Hematopoietic multipotent progenitor cell treated with erythropoietin and hydrocortisone succinate and interleukin-3 and kit ligand, for 8 days (in vitro differentiated cells): ENCODE measurements at regions not wholly inside any gene's neighbourhood (a gene's known extent, or its start where the extent isn't known, plus 50 kb on each side); places are given as distances from the start of the nearest gene placed in this dataset.
"Not testable (repeated sequence)": the region's sequence is repeated elsewhere in the genome, so short reads cannot be mapped to it uniquely, and the experiment has no call there.

Experiments
- DNase-seq: peaks from one replicate; pipeline ENCODE4 v3.0.0-alpha.2; 2015

GRCh38 chr5:82466986-82467561 lies 188.9 kb upstream of the RPS23 start:
- DNase-seq: no peak

GRCh38 chr5:82465235-82465634 lies 187.1 kb upstream of the RPS23 start:
- DNase-seq: no peak

GRCh38 chr5:82459626-82460025 lies 181.5 kb upstream of the RPS23 start:
- no peak for DNase-seq

DNA sequence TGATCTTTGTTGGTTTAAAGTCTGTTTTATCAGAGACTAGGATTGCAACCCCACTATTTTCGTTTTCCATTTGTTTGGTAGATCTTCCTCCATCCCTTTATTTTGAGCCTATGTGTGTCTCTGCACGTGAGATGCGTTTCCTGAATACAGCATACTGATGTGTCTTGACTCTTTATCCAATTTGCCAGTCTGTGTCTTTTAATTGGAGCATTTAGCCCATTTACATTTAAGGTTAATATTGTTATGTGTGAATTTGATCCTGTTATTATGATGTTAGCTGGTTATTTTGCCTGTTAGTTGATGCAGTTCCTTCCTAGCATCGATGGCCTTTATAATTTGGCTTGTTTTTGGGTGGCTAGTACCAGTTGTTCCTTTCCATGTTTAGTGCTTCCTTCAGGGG lies 177.2 kb upstream of the RPS23 start:
- not testable (repeated sequence) for DNase-seq

DNA sequence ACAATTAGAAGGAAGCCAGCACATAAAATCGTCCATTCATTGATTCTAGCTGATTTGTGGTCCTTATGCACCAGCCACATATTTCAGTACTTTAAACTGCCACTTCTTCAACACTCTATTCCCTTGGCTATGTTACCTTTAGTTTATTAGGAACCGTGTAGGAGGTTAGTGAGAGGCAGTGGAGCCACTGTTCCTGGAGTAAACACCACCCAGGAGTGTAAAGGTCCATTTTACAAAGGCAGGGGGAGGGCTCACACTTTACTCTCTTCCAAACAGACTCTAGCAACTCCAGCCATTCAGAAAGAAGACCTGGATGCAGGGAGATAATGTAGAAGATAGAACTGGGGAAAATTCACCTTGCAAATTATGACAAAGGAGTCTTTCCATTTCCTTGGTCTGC lies 170.2 kb upstream of the RPS23 start:
- no peak for DNase-seq

DNA sequence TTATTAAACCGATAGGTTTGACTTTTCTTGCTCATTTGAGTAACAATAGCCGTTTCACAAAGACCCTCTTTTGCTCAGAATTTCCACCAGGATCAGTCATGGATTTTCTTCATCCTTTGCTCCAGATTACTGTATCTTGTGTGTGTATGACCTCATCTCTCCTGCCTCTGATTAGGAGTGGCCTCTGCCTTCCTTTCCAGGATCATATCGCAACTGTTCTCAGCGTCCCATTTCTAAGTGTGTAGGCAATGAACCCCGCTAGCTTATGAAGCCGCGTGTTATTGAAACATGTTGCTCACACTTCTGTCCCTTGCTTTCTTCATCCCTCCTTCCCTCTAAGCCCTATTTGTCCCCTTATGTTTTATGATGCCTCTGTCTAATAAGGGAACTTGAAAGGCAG lies 169.8 kb upstream of the RPS23 start:
- DNase-seq: no peak

GRCh38 chr5:82446809-82447208 lies 168.7 kb upstream of the RPS23 start:
- no peak for DNase-seq

DNA sequence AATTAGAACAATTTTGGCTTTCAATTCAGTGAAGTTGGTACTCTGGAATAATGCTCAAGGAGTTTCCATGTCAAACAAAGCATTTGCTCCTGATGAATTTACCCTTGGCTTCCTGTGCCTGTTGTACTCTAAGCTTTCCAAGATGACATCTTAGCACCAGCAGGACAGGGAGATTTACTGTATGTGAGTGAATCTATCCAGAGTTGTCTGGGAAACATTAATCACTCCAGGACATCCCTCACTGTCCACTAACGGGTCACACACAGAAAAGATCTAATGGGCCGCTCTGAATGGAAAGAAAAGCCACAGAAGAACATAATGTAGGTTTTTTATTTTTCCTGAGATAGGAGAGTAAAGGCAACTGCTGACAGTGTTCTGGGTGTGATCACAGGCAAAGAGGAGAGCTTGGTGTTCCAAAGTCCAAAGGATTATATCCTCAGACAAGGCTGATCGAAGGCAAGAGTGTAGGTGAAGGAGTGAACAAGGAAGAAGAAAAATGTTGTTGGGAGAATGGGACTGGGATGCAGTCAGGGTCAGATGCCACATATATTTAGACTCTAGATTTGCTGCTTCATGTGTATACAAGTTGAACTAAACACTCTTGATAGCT lies 167.7 kb upstream of the RPS23 start:
- DNase-seq: no peak

GRCh38 chr5:82439750-82440445 lies 161.7 kb upstream of the RPS23 start:
- DNase-seq: no peak

- DNase-seq: not testable (repeated sequence)
These were observed 159.4 kb upstream of the RPS23 start for GRCh38 chr5:82437565-82437964.

GRCh38 chr5:82436291-82436690 lies 158.1 kb upstream of the RPS23 start:
- DNase-seq: no peak

GRCh38 chr5:82434696-82435660 lies 156.8 kb upstream of the RPS23 start:
- DNase-seq: not testable (repeated sequence)

- DNase-seq: no peak
These were observed 148.5 kb upstream of the RPS23 start for GRCh38 chr5:82426464-82427154.

- DNase-seq: no peak
These were observed 147.4 kb upstream of the RPS23 start for GRCh38 chr5:82425591-82425990.

DNA sequence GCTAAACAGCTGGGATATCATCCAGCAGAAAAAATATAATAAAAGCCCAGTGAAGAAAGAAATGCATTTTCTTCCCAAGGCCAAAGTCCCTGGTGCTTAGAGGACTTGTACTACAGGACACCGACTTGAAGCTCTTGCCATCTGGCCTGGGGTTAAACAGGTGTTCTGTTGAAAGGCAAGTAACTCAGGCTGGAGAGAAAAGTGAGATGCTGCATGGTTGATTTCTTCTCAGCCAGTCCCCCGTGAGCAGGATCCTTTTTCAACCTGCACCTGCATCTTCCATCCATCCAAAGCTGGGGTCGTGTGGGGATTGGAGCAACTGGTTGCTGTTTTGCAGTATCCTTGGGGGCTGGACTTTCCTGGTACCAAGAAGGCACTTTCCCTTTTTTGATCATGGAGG lies 146.1 kb upstream of the RPS23 start:
- DNase-seq: no peak

DNA sequence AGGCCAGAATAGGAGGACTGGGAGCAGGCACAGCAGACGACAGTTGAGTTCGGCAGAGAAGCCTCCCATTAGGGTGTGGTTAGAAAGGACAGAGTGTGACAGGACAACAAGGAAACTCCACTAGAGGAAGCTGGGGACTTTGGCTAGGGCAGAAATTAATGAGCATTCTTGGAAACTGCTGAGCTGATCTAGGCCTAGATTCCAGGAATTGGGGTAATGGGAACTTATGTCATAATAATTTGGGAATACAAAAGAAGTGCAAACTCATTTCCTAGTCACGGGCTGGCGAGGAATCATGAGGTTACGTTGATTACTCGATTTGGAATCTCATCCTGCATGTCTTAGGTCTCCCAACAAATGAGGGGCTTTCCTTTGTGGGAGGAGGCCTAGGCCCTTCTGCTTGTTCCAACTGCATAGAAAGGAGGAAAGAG lies 144.6 kb upstream of the RPS23 start:
- DNase-seq: peak; percentile 16

DNA sequence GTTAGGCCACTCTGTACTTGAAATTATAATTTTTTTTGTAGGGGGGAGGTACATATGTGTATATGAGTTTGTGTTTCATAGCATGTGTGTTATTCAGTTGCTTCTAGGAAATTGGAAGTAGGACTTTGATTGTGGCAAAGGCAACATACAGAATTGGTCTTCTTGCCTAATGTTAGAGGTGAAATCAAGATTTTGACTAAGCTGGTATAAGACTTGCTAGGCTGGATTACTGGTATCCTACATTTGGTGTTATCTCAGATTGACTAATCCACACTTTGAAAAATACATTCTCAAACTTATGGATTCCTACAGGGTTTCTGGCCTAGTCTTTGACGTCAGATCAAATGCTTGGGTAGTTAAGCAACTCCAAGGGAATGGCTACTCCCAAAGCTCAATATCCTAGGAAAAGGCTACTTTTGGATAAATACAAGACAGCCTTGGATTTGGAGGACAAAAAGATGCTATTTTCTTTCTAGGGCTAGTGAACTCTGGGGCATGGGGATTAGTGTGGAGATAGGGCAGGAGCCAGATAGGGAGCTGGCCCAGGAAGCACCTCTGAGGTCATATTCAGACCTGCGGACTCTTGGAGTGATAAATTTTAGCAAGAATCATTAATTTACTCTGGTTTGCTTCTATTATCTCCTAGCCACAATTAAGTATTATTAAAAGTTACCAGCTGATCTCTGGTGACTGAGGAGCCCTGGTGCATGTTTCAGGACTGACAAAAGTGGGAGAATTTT lies 144.0 kb upstream of the RPS23 start:
- no peak for DNase-seq

GRCh38 chr5:82421119-82421518 lies 143.0 kb upstream of the RPS23 start:
- no peak for DNase-seq

GRCh38 chr5:82420524-82420923 lies 142.4 kb upstream of the RPS23 start:
- not testable (repeated sequence) for DNase-seq

DNA sequence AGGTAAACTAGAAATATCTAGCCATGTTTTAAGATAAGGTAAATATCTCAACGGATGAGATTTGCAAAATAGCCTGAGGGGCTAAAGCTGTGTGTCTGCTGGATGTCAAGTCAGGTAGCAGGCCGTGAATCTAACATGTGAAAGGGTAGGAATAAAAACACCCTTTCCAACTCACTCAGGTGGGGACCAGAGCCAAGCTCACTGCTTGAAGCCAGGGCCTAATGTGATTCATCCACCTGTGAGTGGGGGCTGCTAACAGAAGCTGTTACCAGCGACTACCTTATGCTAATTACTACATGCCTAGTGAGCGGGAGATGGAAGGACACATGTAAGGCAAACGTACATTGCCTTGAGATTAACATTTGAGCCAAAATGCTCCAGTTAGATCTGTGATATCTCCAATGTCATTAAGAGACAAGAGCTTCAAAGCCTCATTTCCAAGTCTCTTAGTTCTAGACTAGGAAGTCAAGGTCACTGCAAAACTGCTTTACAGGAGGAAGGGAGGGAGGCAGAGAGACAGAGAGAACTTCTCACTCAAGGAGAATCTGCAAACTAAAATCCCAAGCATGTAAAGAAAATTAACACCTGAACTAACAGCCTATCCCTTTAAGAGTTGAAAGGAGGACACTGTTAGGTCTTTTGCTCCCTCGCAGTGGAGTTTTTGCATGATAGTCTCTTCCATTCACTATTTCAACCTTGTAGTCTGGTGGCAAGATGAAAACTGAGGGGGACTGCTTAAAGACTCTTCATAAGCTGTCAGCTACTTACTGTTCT lies 141.6 kb upstream of the RPS23 start:
- no peak for DNase-seq

- no peak for DNase-seq
These were observed 140.4 kb upstream of the RPS23 start for GRCh38 chr5:82418608-82418950.
